Activated CD4-positive, CD25-positive, alpha-beta regulatory T cell (primary cell): ENCODE measurements at regions not wholly inside any gene's neighbourhood (a gene's known extent, or its start where the extent isn't known, plus 50 kb on each side); places are given as distances from the start of the nearest gene placed in this dataset.

Experiments used
- DNase-seq, 4 experiments: peaks; one replicate each; lab custom pipeline; 2025; lab: John Stamatoyannopoulos, UW

DNA sequence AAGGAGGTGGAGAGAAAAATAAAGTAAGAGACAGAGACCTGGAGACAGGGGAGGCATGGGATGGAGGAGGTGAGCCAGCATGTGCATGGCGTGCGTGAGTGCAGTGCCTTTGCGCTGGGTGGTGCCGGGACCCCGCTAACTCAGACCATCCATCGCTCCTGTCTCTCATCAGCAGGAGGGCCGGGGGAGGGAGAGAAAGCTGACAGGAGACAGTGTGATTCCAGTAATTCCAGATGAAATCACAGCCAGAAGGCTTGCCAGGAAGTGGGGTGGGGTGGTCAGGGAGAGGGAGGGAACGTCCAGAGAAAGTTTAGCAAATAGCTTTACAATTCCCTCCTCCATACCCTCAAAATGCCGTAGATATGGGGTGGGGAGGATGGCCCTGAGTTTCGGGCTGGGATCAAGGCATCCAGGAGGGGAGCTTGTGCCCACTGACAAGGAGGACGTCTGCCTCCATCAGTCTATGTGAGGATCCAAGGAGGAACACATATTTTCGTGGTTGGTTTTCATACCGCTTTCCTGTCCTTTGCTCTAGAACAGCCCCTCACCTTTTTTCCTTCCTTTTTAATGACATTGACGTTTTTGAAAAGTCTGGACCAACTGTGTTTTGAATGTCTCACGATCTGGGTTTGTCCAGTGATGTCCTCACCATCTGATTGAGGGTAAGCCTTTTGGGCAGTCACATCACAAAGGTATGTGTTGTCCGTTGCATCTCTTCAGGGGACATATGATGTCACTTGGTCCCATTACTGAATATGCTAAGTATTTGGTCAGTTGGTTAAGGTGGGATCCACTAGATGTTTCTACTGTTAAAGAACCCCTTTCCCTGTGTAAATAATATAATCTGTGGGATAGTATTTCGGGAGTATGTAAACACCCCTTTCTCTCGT is 567.3 kb downstream of the MIAT start:
- no peak for DNase-seq

DNA sequence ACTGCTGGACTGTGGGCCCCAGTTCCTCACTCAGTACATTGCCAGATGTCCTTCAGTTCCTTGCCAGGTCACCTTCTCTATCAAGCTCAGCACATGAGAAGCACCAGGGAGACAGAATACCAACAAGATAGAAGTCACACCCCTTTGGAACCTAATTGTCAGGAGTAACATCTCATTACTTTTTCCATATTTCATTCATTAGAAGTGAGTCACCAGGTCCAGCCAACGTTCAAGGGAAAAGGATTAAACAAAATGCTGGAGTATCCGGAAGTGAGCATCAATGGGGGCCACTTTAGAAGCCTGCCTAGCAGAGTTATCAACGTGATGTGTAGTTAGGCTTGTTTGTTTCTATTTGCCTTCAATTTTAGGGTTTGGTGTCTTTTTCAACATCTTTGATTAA is 569.3 kb downstream of the MIAT start:
- no peak for DNase-seq

DNA sequence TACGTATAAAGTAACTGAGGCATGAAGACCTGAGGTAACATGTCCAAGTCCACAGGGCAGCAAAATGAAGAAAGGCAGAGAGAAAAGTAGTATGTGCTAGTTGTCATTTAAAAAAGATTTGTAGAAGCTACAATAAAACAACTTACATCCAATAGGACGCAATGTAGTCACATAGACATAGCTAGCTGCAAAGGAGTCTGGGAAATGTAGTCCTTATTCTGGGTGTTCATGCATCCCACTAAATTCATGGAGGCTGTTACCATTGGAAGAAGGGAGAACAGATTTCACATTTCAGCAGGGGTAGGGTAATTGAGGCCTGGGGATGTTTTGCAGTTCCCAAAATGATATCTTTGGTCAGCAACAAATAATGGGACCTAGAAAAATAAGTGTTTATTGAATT is 571.4 kb downstream of the MIAT start:
- no peak for DNase-seq

DNA sequence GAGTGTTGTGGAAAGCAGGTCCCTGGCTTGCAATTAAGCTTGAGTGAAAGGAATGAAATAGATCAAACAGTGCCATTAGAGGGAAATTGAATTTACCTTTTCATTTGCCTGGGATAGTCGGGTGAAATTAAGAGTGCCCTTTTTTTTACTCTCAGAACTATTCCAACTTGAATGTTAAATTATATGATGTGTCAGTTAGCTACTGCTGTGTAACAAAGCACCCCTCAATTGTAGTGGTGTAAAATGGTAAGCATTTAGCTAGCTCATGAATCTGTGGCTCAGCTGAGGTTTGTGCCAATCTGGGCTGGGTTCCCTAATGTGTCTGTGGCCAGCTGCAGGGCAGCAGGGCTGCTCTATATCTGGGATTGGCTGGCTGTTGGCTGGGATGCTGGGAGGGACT is 571.4 kb downstream of the MN1 start:
- DNase-seq, result no peak

DNA sequence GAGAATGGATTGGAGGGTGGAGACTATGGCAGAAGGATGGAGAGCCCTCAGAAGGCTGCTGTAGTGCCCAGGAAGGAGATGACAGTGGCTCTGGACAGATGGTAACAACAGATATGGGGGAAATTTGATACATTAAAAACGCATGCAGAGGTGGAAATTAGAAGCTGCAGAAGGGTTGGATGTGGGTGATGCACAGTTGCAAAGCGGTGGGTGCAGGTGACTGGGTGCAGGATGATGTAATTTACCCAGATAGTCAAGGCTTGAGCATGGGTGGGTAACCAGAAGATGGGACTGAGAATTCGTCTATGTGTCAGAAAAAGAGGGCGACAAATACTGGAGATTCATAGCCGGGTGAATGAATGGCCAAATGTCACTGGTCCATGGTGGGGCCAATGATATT is 570.3 kb downstream of the MN1 start:
- DNase-seq, result no peak

DNA sequence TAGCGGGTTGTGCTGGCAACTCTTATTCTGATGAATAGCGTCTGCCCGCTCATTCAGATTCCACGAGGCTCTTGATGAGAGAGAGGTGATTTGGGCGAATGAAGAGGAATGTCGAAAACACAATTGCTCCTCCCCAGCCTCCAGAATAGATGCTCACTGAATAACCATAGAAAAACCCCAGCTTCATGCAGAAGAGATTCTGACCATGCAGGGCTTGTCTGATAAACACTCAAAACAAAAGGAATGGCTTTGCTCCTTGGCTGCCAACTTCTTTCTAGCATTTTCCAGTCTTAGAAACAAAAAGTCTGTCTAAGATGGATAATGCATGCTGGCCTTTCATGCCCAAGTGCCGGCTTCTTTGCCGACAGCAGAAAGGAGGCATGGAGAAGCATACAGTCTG is 569.5 kb downstream of the MN1 start:
- no peak for DNase-seq

DNA sequence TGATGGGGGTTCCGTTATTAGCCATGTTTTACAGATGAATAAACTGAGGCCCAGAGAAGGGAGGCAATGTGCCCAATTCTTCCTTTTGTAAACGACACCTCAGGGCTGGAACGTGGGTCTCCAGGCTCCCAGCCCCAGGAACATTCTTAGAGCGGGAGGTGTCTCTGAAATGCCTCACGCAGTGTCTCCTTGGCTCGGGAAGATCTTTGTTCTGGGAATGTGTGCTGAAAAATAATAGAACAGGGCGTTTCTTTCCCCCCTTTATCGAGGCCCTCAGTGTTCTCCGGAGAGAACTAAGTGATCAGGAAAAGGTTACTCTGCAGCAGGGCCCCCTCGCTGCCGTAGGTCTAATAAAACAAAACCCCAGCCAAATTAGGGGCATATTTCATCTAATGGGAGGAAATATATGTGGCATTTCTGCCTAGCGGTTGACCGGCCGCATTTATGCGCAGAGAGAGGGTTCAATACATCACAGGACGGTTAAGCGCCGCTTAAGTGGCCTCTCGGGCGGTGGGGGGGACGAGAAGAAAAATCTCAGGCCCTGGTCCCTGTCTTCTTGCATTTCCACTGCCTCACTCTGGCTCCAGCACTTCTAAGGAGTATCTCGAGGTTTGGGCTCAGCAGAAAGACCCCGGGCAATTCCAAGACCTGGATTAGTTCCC is 564.3 kb downstream of the MN1 start:
- no peak for DNase-seq

DNA sequence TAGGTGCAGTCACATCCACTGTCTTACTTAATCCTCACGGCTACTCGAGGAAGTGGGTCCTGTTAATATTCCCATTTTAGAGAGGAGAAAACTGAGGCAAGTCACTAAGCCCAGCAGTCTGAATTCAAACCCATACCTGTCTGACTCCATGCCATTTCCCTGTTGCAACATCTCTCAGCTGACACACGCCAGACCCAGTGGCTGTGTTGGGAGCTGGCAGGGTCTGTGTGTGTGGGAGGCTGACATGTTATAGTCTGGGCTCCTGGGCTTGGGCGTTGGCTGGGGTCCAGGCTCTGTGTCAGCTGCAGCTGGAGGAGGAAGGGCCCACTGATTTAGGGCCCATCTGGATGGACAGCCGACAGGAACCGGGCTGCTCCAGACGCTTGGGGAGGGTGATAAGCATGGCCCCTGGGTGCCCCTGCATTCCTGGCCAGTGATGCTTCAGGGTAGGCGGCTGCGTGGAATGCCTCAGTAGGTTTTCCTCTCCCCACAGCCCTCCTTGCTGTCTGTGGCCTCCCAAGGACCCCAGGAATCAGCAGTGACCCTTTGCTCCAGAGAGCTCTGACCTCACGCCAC is 562.5 kb downstream of the MN1 start:
- DNase-seq, result no peak

DNA sequence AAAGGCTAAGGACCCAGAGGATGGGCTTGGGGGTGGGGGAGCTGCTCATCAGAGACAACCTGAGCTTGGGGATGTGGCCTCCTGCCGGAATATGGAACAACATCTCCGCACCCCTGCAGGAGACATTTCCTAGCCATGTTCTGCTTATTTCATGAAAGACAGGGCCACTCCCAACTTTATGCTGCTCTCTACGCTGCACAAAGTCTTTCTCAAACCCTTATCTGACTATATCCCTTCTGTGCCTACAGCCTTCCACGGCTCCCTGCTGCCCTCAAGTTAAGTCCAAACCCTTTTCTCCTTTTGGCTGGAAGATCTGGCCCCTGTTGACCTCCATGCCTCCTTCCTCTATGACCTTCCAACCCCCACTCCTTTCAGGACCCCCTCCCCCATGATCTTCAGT is 562.0 kb downstream of the MN1 start:
- DNase-seq, result no peak

DNA sequence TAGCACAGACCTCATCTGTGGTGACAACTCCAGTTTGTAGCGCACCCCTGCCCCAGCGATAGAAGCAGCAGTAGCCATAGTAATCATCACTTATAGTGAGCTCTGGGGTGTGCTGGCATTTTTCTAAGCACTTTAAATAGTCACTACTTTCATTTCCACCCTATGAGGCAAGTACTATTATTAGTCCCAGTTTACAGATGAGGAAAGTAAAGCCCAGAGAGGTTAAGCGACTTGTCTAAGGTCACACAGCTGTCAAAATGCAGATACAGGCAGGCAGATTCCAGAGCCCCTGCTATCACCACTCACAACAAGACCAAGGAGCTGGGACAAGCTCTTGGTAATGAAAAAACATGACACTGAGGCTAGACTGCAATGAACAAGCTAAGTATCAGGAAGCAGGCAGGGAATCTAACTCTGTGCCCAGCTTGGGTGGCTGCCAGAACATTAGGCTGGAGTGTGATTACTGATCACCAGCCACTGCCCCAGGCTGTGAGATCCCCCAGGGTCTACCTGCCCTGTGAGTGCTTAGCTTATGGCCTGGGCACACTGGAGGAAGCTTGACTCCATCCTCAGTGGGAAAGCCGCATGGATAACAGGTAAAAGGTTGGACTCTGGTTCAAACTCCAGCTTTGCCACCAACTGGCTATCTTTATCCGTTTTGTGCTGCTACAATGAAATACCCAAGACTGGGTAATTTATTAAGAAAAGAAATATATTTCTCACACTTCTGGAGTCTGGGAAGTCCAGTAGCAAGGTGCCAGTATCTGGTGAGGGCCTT is 561.1 kb downstream of the MN1 start:
- no peak for DNase-seq

DNA sequence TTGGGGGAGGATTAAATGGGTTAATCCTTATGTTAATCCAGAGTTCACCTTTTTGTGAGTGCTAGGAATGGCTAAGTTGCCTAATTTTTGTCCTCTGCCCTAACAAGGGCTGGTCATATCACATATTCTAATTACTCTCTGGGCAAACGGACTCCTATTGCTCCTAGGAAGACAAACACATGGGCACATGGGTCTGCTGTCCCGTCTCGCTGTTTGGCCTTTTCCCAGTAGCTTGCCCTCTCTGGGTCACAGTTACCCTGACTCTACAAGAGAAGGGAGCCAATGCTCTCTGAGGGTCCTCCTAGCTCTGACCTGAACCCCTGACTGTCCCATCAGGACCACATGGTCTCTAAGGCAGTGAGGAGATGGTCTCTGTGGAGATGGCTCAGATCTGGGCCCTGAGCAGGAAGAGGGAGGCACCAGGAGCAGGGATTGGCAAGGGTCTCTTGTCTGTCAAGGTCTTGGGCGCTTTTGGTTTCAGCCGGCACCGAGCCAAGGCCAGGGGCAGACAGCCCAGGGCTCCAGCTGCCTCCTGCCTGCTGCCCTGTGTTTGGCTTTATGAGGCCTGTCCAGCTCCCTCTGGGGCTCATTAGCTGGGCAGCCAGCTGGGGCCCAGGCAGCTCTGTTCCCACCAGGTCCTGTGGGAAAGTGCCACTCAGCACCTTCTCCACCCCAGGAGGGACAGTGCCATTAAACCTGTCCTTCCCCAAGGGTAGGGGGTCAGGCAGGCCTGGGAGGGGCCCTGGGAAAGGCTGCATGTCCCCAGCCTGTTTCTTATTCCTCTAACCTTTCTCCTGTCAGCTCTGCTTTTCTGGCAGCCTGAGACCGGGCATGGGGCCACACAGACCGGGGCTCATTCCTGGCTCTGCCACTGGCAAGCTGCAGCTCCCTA is 559.9 kb downstream of the MN1 start:
- DNase-seq, result no peak

DNA sequence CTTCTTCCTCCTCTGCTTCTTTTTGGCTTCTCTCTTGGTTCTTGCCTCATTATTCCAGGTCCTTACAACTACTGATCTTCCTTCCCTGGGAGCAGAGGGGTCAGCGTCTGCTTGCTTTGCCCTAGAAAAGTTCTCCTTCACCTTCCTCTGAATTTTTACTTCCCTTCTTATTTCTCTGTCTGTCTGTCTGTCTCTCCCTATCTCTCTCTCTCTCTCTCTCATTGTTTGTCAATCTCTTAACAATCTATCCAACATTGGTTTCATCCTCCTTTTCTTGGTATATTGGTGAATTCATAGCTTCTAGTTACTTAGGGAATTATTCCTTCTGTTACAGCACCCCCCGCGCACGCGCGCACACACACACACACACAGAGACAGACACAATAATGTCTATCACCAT is 559.1 kb downstream of the MN1 start:
- DNase-seq, result no peak

DNA sequence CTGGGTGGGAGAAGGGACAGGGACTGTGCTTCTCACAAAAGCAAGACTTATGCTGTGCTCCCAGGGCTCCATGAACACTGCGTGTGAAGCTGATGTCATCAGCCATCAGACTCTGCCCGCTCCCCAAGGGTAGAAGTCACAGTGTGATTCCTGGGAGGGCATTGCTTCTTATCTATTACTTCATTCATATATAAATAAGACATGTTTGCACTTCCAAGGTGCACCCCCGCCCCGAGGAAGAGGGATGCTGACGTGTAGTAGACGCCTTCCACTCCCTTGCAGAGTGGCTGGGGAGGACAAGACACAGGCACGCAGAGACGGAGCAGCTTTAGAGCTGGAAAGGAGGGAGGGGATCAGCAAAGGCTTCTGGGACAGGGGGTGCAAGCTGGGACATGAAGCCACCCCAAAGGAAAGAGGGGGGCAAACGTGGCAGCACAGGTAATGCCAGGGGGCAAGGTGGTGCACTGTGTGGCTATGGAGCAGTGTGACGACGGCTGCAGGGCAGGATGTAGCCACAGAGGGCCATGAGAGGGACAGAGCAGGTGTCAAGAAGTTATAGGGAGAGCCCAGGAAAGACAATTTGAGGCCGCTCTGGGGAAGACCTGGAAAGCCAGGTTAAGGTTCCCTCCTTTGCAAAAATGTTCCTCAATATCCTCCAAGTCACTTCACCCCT is 558.5 kb downstream of the MN1 start:
- DNase-seq, result no peak

DNA sequence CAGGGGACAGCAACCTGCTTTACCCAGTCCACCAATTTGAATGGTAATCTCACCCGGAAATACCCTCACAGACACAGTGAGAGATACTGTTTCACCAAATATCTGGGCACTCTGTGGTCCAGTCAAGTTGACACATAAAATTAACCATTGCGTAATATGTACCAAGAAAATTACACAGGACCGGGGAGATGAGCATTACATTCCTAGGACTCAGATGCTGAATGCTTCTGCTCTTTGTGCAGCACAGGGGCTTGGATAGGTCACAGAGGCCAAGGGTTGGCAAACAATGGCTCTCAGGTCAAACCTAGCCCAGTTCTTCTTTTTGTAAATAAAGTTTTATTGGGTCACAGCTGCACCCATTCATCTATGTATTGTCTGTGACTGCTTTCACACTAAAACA is 557.2 kb downstream of the MN1 start:
- DNase-seq, result no peak

DNA sequence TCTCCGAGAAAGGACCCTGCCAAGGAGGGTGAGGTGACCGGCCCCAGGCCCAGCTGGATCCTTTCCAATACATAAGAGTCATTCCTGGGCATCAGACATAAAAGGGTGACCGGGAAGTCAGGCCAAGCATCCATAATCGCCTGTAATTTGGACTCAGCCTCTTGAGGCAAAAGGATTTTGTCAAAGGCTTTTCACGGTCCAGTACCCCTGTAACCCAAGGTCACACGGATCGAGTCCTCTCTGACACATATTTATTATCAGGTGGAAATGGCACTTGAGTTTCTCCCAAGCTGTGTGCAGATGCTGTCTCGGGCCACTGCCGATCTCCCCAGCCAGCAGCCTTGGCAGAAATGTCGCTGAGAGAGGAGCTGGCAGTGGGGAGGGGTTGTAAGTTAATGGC is 556.5 kb downstream of the MN1 start:
- DNase-seq, result no peak

DNA sequence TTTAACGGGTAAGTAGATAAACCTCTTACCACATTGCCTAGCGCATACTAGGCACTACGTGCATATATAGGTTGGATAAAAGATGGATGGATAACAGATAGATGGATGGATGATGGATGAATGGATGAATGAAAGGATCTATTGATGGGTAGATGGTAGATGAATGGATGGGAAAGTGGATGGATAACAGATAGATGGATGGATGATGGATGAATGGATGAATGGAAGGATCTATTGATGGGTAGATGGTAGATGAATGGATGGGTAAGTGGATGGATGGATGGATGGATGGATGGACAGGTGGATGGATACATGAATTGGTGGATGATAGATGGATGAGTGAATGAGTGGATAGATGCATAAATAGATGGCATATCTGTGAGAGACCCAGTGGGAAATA is 555.0 kb downstream of the MN1 start:
- DNase-seq, result no peak

DNA sequence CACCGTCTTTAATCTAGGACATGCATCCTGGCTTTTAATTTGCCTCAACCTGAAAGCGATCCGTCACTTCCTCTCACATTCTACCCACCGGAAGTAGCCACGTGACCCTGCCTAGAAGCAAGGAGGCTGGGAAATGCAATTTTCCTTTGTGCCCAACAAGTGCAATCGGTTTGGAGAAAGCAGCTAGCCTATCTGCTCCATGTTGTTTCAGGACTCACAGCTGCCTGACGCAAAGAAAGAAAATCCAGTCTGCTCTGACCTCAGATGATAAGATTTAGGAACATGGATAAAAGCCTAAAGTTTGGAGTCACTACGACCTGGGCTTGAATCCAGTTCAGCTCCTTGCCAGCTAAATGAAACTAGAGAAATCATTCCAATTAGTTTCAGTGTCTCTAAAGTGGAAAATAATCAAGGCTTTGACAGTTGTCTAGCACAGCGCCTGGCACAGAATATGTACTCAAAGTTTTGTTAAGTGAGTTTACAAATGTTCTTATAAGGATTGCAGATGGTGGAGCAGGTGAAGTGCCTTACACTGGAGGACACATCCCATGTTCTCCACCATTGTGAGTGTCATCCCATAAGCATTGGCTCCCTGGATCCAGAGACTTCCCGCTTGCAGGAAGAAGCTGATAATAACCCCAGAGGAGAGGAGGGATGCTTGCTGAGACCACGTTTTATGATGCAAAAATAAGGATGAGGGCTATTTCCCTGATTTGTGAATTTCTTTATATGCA is 553.7 kb downstream of the MN1 start:
- no peak for DNase-seq

DNA sequence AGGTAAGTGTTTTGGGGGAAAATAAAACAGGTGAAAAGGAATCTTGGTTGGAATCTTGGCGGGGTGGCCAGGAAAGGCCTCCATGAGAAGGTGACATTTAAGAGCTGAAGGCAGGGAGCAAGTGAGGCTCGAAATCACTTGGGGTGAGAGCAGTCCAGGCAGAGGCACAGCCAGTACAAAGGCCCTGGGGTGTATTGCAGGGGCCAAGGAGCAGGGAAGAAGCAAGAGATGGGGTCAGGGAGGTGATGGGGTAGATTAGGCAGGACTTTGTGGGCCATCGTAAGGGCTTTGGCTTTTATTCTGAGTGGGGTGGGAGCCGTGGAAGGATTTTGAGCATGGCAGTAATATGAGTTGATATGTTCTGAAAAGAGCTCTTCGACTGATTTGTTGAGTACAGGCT is 551.1 kb downstream of the MN1 start:
- no peak for DNase-seq

DNA sequence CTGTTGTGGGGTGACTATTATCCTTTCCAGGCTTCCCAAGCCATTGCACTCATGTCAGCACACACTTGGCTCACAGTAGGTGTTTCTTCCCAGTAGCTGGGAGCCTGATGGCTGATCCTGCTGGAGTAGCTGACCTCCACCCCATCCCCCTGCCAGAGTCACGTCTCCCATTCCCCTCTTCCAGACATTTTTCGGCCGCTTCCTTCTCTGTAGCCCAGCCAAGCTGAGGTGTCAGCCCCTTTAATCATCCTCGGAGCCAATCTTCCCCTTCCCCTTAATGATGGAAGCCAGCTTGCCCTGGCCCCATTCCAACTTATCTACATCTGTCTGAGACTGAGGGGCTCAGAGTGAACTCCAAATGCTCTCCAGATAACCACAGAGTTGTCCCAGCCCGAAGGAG is 550.7 kb downstream of the MN1 start:
- no peak for DNase-seq

DNA sequence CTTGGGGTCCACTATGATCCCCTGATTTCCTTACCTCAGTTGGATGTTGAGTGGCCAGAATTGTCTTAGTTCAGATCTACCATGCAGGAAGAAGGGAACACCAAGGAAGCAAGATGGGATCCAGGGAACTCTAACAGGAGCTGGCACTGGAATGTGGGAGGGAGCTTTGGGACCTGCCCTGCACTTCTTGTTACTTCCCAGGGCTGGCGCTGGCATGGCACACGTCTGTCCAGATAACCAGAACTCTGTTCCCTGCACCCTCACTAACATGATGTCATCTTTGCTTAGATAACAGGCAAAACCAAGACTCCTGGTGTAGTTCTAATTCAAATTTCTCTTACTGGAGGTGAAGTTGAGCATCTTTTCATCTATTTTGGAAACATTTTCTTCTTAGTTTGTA is 550.0 kb downstream of the MN1 start:
- no peak for DNase-seq
